GM10266 (cell line): ENCODE measurements at regions not wholly inside any gene's neighbourhood (a gene's known extent, or its start where the extent isn't known, plus 50 kb on each side); places are given as distances from the start of the nearest gene placed in this dataset.
"Not testable (repeated sequence)": the region's sequence is repeated elsewhere in the genome, so short reads cannot be mapped to it uniquely, and the experiment has no call there.

Experiments
- DNase-seq: peaks from one replicate; pipeline ENCODE4 v3.0.0; 2012; ENCODE audit errors: extremely low spot score
- TF ChIP-seq, protein P1 (sequence below): IDR thresholded peaks from 2 replicates; pipeline ENCODE4 v1.5.1; 2012; ENCODE audit warnings: mild to moderate bottlenecking, low read depth; ENCODE audit not compliant: control insufficient read depth, insufficient read depth; ENCODE audit errors: missing control alignments

- DNase-seq: no peak
- TF ChIP-seq, protein P1, sequence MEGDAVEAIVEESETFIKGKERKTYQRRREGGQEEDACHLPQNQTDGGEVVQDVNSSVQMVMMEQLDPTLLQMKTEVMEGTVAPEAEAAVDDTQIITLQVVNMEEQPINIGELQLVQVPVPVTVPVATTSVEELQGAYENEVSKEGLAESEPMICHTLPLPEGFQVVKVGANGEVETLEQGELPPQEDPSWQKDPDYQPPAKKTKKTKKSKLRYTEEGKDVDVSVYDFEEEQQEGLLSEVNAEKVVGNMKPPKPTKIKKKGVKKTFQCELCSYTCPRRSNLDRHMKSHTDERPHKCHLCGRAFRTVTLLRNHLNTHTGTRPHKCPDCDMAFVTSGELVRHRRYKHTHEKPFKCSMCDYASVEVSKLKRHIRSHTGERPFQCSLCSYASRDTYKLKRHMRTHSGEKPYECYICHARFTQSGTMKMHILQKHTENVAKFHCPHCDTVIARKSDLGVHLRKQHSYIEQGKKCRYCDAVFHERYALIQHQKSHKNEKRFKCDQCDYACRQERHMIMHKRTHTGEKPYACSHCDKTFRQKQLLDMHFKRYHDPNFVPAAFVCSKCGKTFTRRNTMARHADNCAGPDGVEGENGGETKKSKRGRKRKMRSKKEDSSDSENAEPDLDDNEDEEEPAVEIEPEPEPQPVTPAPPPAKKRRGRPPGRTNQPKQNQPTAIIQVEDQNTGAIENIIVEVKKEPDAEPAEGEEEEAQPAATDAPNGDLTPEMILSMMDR: no peak
Observed at GRCh38 chr2:63738019-63738418, 103.7 kb upstream of the UGP2 start.

DNA sequence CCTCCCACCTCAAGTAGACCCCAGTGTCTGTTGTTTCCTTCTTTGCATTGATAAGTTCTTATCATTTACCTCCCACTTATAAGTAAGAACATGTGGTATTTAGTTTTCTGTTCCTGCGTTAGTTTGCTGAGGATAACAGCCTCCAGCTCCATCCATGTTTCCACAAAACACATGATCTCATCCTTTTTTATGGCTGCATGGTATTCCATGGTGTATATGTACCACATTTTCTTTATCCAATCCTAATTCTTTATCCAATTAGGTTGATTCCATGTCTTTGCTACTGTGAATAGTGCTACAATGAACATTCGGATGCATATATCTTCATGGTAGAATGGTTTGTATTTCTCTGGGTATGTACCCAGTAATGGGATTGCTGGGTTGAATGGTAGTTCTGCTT is 102.5 kb upstream of the UGP2 start:
- not testable (repeated sequence) for DNase-seq

- DNase-seq: no peak
- TF ChIP-seq, protein P1: no peak
Observed at GRCh38 chr2:63740020-63740419, 101.7 kb upstream of the UGP2 start.

GRCh38 chr2:63740943-63741342 is 100.8 kb upstream of the UGP2 start:
- DNase-seq: no peak
- TF ChIP-seq, protein P1: no peak

GRCh38 chr2:63741884-63742579 is 99.7 kb upstream of the UGP2 start:
- no peak for DNase-seq
- TF ChIP-seq, protein P1: no peak

- DNase-seq: no peak
- TF ChIP-seq, protein P1: no peak
Observed at GRCh38 chr2:63742580-63742976, 99.1 kb upstream of the UGP2 start.

DNA sequence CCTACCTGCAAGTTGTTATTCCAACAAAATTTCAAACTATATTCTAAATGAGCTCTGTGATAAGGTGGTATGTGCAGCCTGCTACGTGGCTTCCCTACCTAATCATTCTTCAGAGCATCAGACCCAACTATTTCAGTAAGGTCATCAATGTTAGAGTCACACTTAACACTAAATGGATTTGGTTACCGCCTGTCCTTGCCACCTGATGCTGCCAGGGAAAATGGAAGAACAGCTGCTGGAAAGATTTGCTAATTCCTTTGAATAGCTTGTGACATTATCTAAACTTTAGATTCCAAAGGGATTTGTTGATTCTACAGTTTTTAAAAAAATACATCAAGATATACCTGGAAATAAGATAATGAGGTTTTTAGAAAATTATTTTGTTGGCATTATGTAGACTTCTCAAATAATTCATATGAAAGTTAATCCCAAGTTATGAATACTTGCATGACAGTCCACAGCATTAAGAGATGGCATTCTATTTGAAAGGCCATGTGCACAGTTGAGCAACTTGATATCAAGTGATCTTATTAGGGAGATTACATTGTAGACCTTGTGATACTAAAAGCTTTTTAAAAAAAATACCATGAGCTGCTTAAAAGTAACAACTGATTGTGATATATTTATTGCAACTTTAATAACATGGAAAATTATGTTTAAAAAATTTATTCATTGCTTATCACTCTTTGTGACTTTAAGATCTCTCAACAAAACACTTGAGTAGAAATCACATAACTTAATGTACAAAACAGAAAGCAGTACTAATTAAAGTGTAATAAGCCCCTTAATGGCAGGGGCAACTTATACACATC is 98.3 kb upstream of the UGP2 start:
- no peak for DNase-seq
- TF ChIP-seq, protein P1: no peak
